ENCODE measurements at regions not wholly inside any gene's neighbourhood (a gene's known extent, or its start where the extent isn't known, plus 50 kb on each side); places are given as distances from the start of the nearest gene placed in this dataset.
A peak's percentile ranks its signal among the peaks of the same experiment; 100 is the strongest.

DNA sequence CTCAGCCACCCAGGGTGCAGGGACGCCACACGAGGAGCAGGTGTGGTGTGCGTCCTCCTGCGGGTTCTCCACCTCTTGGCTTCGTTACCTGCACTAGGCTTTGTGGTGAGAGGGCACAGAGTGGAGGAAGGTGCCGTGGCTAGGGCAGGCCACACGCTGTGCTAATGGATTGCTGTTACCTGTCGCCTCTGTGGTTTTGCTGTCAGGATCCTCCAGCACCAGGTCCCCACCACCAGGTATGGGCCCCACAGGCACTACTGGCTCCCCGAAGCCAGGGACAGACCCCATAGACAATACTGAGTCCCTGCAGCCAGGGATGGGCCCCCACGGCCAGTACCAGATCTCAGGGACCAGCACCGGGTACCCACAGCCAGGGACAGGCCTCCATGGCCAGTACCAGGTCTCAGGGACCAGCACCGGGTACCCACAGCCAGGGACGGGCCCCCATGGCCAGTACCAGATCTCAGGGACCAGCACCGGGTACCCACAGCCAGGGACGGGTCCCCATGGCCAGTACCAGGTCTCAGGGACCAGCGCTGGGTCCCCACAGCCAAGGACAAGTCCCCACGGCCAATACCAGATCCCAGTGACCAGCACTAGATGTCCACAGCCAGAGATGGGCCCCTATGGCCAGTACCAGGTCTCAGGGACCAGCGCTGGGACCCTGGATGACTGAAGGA, 315.6 kb downstream of the SEC14L1 start:
- Histone ChIP-seq H2BK5ac (ENCODE audit: low read depth, low read length) (no peak overlapping the region), H4K5ac (ENCODE audit: insufficient read length, low read depth, low read length) (no peak overlapping the region), H4K8ac (ENCODE audit: extremely low read depth, insufficient read depth, low read length) (peak overlapping the region; percentile 65; the same call in 1 of the 2 replicates), H3K9me3 (ENCODE audit: insufficient read depth in 2 of 2, low read depth in 1 of 2, low read length in 1 of 2) (no peaks in the 10 kb centered on the region), H2BK15ac (ENCODE audit: low read length) (no peak overlapping the region), H3K9ac (replicated peaks in 1 of 4; ENCODE audit: extremely low read depth in 1 of 4, low read depth in 3 of 4, low read length in 3 of 4) (no peak overlapping the region), H3K4me2 (ENCODE audit: insufficient read depth in 1 of 2, low read depth in 2 of 2, low read length in 2 of 2) (no peak overlapping the region), H3K27me3 (replicated peaks in 1 of 4; ENCODE audit: control insufficient read depth in 3 of 4, extremely low read depth in 1 of 4, insufficient read depth in 3 of 4, low read length in 3 of 4) (no peaks in the 10 kb centered on the region), H3K23me2 (ENCODE audit: low read depth, low read length) (peaks cover 14% of the 10 kb centered on the region; the same call in 1 of the 2 replicates), H2BK120ac (replicated peaks; ENCODE audit: low read depth, low read length) (no peak overlapping the region), H4K20me1 (replicated peaks in 1 of 2; ENCODE audit: control insufficient read depth in 1 of 2, insufficient read depth in 2 of 2, low read length in 2 of 2) (peaks cover 10 to 17% of the 10 kb centered on the region in 2 experiments), H2BK20ac (ENCODE audit: low read length) (no peak overlapping the region), H3K79me2 (ENCODE audit: control insufficient read depth in 1 of 2, insufficient read depth in 2 of 2, low read length in 2 of 2) (peaks cover 18 to 89% of the 10 kb centered on the region in 2 experiments), H3K56ac (replicated peaks; ENCODE audit: insufficient read length, low read depth, low read length) (no peak overlapping the region), H3K23ac (ENCODE audit: insufficient read length) (no peak overlapping the region), H3K36me3 (ENCODE audit: control insufficient read depth in 2 of 4, insufficient read depth in 4 of 4, low read length in 3 of 4) (no peaks in the 10 kb centered on the region), H2AFZ (ENCODE audit: low read length) (no peak overlapping the region), H4K91ac (replicated peaks; ENCODE audit: insufficient read length, low read length) (no peak overlapping the region), H3K18ac (ENCODE audit: extremely low read depth, low read length) (peak overlapping the region; percentile 60), H3K4ac (replicated peaks; ENCODE audit: insufficient read length, low read depth, low read length) (no peak overlapping the region), H2AK5ac (ENCODE audit: low read depth, low read length) (no peak overlapping the region), H3K14ac (ENCODE audit: insufficient read length) (no peak overlapping the region), H3K27ac (ENCODE audit: low read depth, low read length) (0 out of 2 replicates have a peak overlapping the region, but pooled peaks have one; percentile 15), H3K4me3 (ENCODE audit: extremely low read depth in 1 of 4, insufficient read depth in 2 of 4, low read depth in 3 of 4, low read length in 4 of 4) (no peak overlapping the region), H3K79me1 (ENCODE audit: low read depth, low read length) (peaks cover 21% of the 10 kb centered on the region), H3K4me1 (replicated peaks in 1 of 4; ENCODE audit: control insufficient read depth in 3 of 4, insufficient read depth in 4 of 4, low read length in 3 of 4) (peaks cover 18 to 34% (median 25%) of the 10 kb centered on the region in 4 experiments; a peak in 6 of 7 replicates), H2BK12ac (ENCODE audit: low read depth, low read length) (no peak overlapping the region)
- POLR2A ChIA-PET (ENCODE audit: partially characterized antibody): interaction anchor here (1.1 kb wide), 1 partner anchor 65 kb away, joined by 3 read pairs; no protein-coding TSS in a partner anchor
- FAIRE-seq (no peak), DNase-seq (ENCODE audit: low read depth in 1 of 2, low spot score in 2 of 2) (no peak)
- CTCF ChIA-PET (ENCODE audit: partially characterized antibody): interaction anchor here (2.3 kb wide), 1 partner anchor 26 kb away, joined by 13 read pairs; no protein-coding TSS in a partner anchor
- WGBS, 2 experiments (ENCODE audit: extremely low coverage in 1 of 2, insufficient coverage in 1 of 2, insufficient read length in 1 of 2, insufficient replicate concordance in 2 of 2, low coverage in 1 of 2, low lambda C conversion rate in 2 of 2, missing lambda C conversion rate in 1 of 2): 90% methylated on average over 14 of the region's 18 CpGs; no CpG with 5 or more reads in 1 of the 2 experiments
- TF ChIP-seq RFX5 (IDR thresholded peaks at IDR 0.05; ENCODE audit: borderline replicate concordance, low read depth, low read length) (no peak), PHF8 (conservative IDR thresholded peaks at IDR 0.05; ENCODE audit: low read depth, low read length) (no peak), TAF1 (IDR thresholded peaks at IDR 0.05; ENCODE audit: low read depth, low read length) (no peak), GABPA (IDR thresholded peaks at IDR 0.05; ENCODE audit: borderline replicate concordance, insufficient read depth, low read length) (no peak), KDM4A (IDR thresholded peaks at IDR 0.05; ENCODE audit: low read depth, low read length, severe bottlenecking) (no peak), GTF2F1 (IDR thresholded peaks at IDR 0.05; ENCODE audit: borderline replicate concordance, low read depth, low read length) (no peak), RXRA (IDR thresholded peaks at IDR 0.05; ENCODE audit: insufficient read depth, low read depth, low read length) (no peak)
- TF ChIP-seq, protein P1, sequence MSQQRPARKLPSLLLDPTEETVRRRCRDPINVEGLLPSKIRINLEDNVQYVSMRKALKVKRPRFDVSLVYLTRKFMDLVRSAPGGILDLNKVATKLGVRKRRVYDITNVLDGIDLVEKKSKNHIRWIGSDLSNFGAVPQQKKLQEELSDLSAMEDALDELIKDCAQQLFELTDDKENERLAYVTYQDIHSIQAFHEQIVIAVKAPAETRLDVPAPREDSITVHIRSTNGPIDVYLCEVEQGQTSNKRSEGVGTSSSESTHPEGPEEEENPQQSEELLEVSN (IDR thresholded peaks at IDR 0.05): no peak
